GM12873 (cell line): ENCODE measurements at regions not wholly inside any gene's neighbourhood (a gene's known extent, or its start where the extent isn't known, plus 50 kb on each side); places are given as distances from the start of the nearest gene placed in this dataset.

Experiments used
- TF ChIP-seq, protein P1 (sequence below): IDR thresholded peaks from 2 replicates; pipeline ENCODE4 v1.5.1; 2012; ENCODE audit warnings: low read depth, mild to moderate bottlenecking, moderate library complexity, low read length, control low read depth; ENCODE audit not compliant: insufficient read depth; ENCODE audit errors: missing control alignments

DNA sequence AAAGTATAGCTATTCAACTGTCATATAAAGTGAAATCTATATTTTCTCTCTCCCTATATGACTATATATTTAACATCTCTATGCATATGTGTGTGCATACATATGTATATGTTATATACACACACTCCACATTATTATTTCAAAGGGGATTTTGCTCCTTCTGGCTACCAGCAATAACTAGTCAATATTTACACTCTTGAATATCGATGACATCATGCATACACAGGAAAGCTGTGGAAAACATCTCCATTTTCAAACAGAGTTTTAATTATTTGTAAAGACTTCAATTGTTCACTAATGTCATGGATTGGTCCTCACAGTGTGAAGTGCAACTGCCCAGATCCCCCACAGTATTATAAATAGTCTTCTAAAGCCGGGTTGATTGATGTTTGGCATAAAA is 195.9 kb upstream of the TCF4 start:
- TF ChIP-seq, protein P1, sequence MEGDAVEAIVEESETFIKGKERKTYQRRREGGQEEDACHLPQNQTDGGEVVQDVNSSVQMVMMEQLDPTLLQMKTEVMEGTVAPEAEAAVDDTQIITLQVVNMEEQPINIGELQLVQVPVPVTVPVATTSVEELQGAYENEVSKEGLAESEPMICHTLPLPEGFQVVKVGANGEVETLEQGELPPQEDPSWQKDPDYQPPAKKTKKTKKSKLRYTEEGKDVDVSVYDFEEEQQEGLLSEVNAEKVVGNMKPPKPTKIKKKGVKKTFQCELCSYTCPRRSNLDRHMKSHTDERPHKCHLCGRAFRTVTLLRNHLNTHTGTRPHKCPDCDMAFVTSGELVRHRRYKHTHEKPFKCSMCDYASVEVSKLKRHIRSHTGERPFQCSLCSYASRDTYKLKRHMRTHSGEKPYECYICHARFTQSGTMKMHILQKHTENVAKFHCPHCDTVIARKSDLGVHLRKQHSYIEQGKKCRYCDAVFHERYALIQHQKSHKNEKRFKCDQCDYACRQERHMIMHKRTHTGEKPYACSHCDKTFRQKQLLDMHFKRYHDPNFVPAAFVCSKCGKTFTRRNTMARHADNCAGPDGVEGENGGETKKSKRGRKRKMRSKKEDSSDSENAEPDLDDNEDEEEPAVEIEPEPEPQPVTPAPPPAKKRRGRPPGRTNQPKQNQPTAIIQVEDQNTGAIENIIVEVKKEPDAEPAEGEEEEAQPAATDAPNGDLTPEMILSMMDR: no peak

DNA sequence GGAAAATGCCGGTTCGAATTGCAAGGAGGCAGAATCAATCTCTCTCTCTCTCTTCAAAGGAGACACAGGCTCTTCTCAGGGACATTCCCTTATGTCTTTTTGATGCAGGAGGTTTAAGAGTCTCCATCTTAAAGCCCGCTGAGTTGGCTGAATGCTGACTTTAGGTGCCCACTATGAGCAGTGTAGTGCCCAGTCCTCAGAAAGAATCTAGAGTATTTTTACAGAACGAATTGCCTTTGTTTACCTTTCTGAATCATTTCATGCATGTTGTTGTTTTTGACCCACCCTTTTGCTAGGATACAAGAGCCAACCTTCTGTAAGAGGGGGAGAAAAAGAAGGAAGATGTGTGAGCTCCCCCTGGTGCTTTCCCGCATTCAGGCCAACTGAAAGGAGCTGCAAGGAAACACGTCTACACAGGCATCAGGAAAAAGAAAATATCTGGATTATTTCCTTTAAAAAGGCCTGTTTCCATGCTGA is 193.5 kb upstream of the TCF4 start:
- TF ChIP-seq, protein P1: no peak

DNA sequence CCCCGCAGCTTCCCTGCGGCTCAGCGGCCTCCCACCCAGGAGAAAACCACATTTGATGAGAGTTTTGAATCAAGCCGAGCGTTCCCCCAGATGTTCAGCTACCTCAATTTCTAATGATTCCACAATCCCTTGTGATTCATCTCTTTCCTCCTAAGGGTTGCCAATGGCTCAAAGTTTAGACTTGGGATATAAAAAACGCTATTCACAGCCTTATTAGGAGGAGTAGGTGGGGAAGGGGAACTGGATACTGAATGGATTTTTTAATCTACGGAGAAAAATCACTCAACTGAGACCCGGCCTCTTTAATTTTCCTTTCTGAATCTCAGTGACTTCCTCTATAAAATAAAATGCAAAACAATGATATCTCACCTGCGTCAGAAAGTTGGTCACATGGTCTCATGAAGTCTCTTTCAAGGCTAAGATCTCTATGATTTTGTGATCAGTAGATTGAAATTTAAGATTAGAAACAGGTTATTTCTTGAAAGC is 192.6 kb upstream of the TCF4 start:
- TF ChIP-seq, protein P1: no peak

DNA sequence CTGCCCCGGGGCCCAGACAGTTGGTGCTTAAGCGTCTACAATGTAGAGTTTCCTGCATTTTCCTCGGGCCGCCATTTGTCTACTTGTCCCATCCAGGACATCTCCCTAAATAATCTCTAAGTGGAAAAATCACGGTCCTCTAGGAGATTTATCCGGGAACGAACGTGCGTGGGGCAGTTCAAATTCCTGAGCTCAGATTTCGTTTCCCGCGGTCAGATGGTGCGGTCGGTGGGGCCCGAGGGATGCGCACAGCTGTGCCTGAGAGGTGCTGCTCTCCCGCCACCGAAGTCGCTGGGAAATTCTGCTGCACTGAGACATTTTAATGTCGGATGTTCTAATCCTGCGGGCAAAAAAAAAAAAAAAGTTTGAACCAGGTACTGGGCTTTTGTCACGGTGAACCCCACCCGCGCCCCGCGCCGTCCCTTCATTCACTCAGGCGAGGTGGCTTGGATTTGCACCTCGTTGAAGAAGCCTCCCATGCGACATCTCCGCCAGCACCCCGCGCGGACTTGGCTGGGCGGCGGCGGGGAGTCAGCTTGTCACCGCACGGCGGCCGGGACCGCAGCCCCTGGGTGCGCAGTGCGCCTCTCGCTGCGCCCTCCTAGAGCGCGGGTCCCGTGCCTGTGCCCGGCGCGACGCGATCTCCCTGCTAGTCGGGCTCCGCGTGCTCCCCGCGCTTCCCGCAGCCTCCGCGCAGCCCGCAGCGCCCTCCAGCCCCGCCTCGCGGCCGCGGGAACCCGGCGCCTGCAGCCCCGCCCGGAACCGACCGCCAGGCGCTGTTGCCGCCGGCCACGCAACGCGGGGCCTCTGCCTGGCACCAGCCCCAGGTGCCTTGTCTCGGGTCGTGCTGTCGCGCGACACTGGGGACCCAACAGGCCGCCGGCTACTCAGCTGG is 191.9 kb upstream of the TCF4 start:
- TF ChIP-seq, protein P1: no peak

DNA sequence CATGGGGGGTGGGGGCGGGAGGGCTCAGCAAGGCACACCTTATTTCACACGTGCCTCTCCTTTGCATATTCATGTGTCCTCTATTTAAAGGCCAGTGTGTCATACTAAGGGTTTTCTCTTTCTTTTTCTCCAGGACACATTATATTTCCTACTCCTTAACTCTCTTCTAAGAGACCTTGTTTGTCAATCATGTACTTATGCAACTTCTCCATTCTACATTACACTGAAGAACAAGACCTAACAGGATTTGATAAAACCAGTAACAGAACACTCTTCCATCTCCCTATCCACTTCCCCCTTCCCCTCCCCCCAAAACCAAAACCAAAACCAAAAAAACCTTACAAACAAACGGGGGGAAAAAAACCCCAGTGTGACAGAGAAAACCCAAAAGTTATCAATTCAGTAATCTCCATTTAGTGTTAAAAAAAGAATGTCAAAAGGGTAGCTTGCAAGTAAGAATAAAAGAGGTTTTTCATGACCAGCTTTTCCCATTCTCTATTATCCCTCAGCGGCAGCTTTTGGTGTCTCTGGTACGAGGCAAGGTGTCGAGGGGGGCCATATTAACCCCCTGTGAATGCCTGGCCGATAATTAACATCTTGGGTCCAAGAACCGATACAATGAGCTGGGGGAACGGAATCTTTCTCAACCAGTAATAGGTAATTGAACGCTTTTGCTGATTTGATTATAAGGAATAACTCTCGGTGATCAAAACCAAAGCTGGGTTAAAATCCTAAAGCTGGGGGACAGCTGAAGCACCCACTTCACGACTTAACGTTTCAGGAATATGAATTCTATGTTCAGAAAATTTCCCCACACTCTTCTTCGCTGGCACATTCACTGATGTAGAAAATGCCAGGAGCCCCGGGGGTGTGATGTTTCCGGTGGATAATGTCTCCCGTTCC is 191.0 kb upstream of the TCF4 start:
- TF ChIP-seq, protein P1: no peak

DNA sequence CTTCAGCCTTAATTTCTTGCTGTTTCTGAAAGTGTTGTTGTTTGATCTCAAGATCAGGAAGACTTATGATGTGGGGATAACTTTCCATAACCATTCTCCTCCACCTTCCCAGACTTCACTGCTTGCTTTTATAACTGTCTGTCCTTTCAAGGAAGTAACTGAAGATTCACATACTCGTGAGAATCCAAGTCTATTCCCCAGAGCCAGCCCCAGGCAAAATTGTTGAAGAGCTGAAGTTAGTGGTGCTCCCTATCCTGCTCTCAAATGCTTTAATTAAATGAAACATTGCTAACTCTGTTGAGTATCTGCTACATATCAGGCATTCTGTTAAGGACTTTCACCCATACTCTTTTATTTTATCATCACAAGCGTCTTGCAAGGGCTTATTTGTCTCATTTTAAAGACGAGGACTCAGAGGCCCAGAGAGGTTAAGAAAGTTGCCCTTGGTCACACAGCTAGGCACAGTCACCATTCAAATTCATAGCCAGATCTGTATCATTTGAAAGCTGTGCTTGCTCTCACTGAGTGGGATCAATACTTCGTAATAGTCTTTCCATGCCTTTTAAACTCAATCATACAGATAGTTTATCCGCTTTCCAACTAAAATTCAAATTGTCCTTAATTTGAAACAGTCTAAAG is 189.8 kb upstream of the TCF4 start:
- TF ChIP-seq, protein P1: no peak
